IMR-90 (cell line): ENCODE measurements at regions not wholly inside any gene's neighbourhood (a gene's known extent, or its start where the extent isn't known, plus 50 kb on each side); places are given as distances from the start of the nearest gene placed in this dataset.

Experiments used
- ATAC-seq: fragments of 200-7000 bp; cut with Tn5 transposase; 2 replicates; pipeline ENCODE4 v1.9.1; 2020; ENCODE audit warnings: low read depth, mild to moderate bottlenecking, moderate library complexity
- BruUV-seq: library from RNA; stranded (reverse); fragments of 400-500 nt; replicated peaks from 2 replicates; lab custom pipeline; 2021; lab: Mats Ljungman, UMichigan
- CTCF ChIA-PET: fragments of 300-600 bp; formaldehyde crosslinking; extraction: SDS; loops from one replicate; lab custom pipeline; 2021; ENCODE audit warnings: antibody characterized with exemption; lab: Yijun Ruan, JAX
- POLR2A ChIA-PET: fragments of 300-600 bp; sonication (Branson Sonifier 250); formaldehyde crosslinking; loops from one replicate; lab custom pipeline; 2022; ENCODE audit warnings: antibody characterized with exemption; ENCODE audit not compliant: unreplicated experiment; lab: Charles Lee
- DNase-seq: peaks from one replicate; pipeline ENCODE4 v3.0.0; 2013
- H2AFZ ChIP-seq: replicated peaks from 2 replicates; pipeline ENCODE3; 2013; ENCODE audit warnings: low read length, mild to moderate bottlenecking; ENCODE audit not compliant: poor library complexity
- H2AK5ac ChIP-seq: 2 replicates; pipeline ENCODE4 v1.6.1; 2013; ENCODE audit warnings: low read depth, low read length, inconsistent platforms
- H2AK9ac ChIP-seq: replicated peaks from 2 replicates; pipeline ENCODE3; 2013; ENCODE audit warnings: mild to moderate bottlenecking, low read depth, low read length, moderate library complexity; ENCODE audit not compliant: poor library complexity
- H2BK120ac ChIP-seq: 2 replicates; pipeline ENCODE4 v1.6.1; 2013; ENCODE audit warnings: low read depth, low read length, inconsistent platforms
- H2BK15ac ChIP-seq: 3 replicates; pipeline ENCODE4 v1.6.1; 2013; ENCODE audit warnings: low read depth, low read length, inconsistent platforms
- H2BK20ac ChIP-seq: 2 replicates; pipeline ENCODE4 v1.6.1; 2013; ENCODE audit warnings: low read depth, mild to moderate bottlenecking, inconsistent platforms, low read length, moderate library complexity
- H2BK5ac ChIP-seq: 2 replicates; pipeline ENCODE4 v1.6.1; 2013; ENCODE audit warnings: mild to moderate bottlenecking, low read depth, low read length, inconsistent platforms; ENCODE audit not compliant: poor library complexity, severe bottlenecking
- H3K14ac ChIP-seq: replicated peaks from 2 replicates; pipeline ENCODE4 v1.6.1; 2013; ENCODE audit warnings: low read depth, low read length, inconsistent platforms
- H3K18ac ChIP-seq: 2 replicates; pipeline ENCODE4 v1.6.1; 2013; ENCODE audit warnings: low read depth, low read length, control low read depth
- H3K23ac ChIP-seq: 2 replicates; pipeline ENCODE4 v1.6.1; 2013; ENCODE audit warnings: low read depth, low read length, inconsistent platforms
- H3K27ac ChIP-seq: 2 replicates; pipeline ENCODE4 v1.5.1; 2013; ENCODE audit warnings: mild to moderate bottlenecking, control low read depth, low read length; ENCODE audit not compliant: insufficient read depth
- H3K27me3 ChIP-seq: 2 replicates; pipeline ENCODE4 v1.6.1; 2013; ENCODE audit warnings: low read length; ENCODE audit not compliant: control insufficient read depth, insufficient read depth
- H3K36me3 ChIP-seq: 2 replicates; pipeline ENCODE4 v1.6.1; 2013; ENCODE audit warnings: low read length, mixed read lengths; ENCODE audit not compliant: control insufficient read depth, insufficient read depth
- H3K4ac ChIP-seq: 2 replicates; pipeline ENCODE4 v1.6.1; 2013; ENCODE audit warnings: low read depth, low read length, inconsistent platforms
- H3K4me1 ChIP-seq: 2 replicates; pipeline ENCODE4 v1.6.1; 2013; ENCODE audit warnings: low read length, mixed read lengths; ENCODE audit not compliant: control insufficient read depth, insufficient read depth
- H3K4me2 ChIP-seq: 2 replicates; pipeline ENCODE4 v1.6.1; 2013; ENCODE audit warnings: low read depth, mild to moderate bottlenecking, control low read depth, low read length, moderate library complexity
- H3K4me3 ChIP-seq: 2 replicates; pipeline ENCODE4 v1.5.1; 2013; ENCODE audit warnings: low read depth, mild to moderate bottlenecking, control low read depth, low read length, moderate library complexity; ENCODE audit not compliant: insufficient read depth
- H3K56ac ChIP-seq: 2 replicates; pipeline ENCODE4 v1.6.1; 2013; ENCODE audit warnings: low read length, inconsistent platforms; ENCODE audit not compliant: insufficient read depth; ENCODE audit errors: extremely low read depth
- H3K79me1 ChIP-seq, 2 experiments: 2 replicates each; pipeline ENCODE4 v1.6.1; 2013; ENCODE audit warnings: low read length in 2 of 2, inconsistent platforms in 1 of 2, low read depth in 1 of 2
- H3K9ac ChIP-seq: 2 replicates; pipeline ENCODE4 v1.6.1; 2013; ENCODE audit warnings: low read depth, low read length, control low read depth
- H3K9me1 ChIP-seq: 2 replicates; pipeline ENCODE4 v1.6.1; 2013; ENCODE audit warnings: low read length, inconsistent platforms; ENCODE audit not compliant: insufficient read depth
- H3K9me3 ChIP-seq: 2 replicates; pipeline ENCODE4 v1.6.1; 2013; ENCODE audit warnings: low read length; ENCODE audit not compliant: control insufficient read depth, insufficient read depth
- H4K20me1 ChIP-seq: 2 replicates; pipeline ENCODE4 v1.6.1; 2013; ENCODE audit warnings: low read length, inconsistent platforms; ENCODE audit not compliant: insufficient read depth
- H4K5ac ChIP-seq: 2 replicates; pipeline ENCODE4 v1.6.1; 2013; ENCODE audit warnings: mild to moderate bottlenecking, low read depth, low read length, control low read depth
- H4K8ac ChIP-seq, 2 experiments: 2 replicates each; pipeline ENCODE4 v1.6.1; 2013; ENCODE audit warnings: low read depth in 2 of 2, low read length in 2 of 2, control low read depth in 1 of 2, inconsistent platforms in 1 of 2
- H4K91ac ChIP-seq: 2 replicates; pipeline ENCODE4 v1.6.1; 2013; ENCODE audit warnings: low read depth, low read length, inconsistent platforms; ENCODE audit not compliant: insufficient read depth
- BHLHE40 ChIP-seq: fragments of 150-350 bp; IDR thresholded peaks from 2 replicates; pipeline ENCODE4 v1.6.1; 2016; ENCODE audit warnings: mild to moderate bottlenecking, low read depth, low read length
- CEBPB ChIP-seq: IDR thresholded peaks from 2 replicates; pipeline ENCODE4 v1.6.1; 2012; ENCODE audit warnings: low read depth, low read length, improper control_type of control experiment
- CHD1 ChIP-seq: IDR thresholded peaks from 2 replicates; pipeline ENCODE4 v1.6.1; 2012; ENCODE audit warnings: low read depth, low read length, improper control_type of control experiment
- CTCF ChIP-seq: conservative IDR thresholded peaks from 2 replicates; pipeline ENCODE4 v1.5.1; 2012; ENCODE audit warnings: mild to moderate bottlenecking, low read depth, low read length, improper control_type of control experiment
- FOS ChIP-seq: fragments of 150-350 bp; IDR thresholded peaks from 2 replicates; pipeline ENCODE4 v1.6.1; 2016; ENCODE audit warnings: low read depth, low read length
- MXI1 ChIP-seq: IDR thresholded peaks from 2 replicates; pipeline ENCODE4 v1.6.1; 2012; ENCODE audit warnings: low read depth, mild to moderate bottlenecking, low read length, moderate library complexity, borderline replicate concordance
- NFE2L2 ChIP-seq: fragments of 150-350 bp; IDR thresholded peaks from 2 replicates; pipeline ENCODE4 v1.6.1; 2016; ENCODE audit warnings: low read depth, mild to moderate bottlenecking, low read length
- POLR2A ChIP-seq: IDR thresholded peaks from 2 replicates; pipeline ENCODE4 v1.6.1; 2012; ENCODE audit warnings: mild to moderate bottlenecking, low read depth, low read length
- RAD21 ChIP-seq: IDR thresholded peaks from 2 replicates; pipeline ENCODE4 v1.6.1; 2012; ENCODE audit warnings: low read length, improper control_type of control experiment
- RCOR1 ChIP-seq: IDR thresholded peaks from 2 replicates; pipeline ENCODE4 v1.6.1; 2012; ENCODE audit warnings: mild to moderate bottlenecking, low read length, improper control_type of control experiment; ENCODE audit not compliant: insufficient replicate concordance
- RFX5 ChIP-seq: IDR thresholded peaks from 2 replicates; pipeline ENCODE4 v1.8.0; 2012; ENCODE audit warnings: low read depth, mild to moderate bottlenecking, low read length, moderate library complexity
- SMC3 ChIP-seq: fragments of 150-350 bp; IDR thresholded peaks from 2 replicates; pipeline ENCODE4 v1.6.1; 2016; ENCODE audit warnings: low read depth, mild to moderate bottlenecking, antibody characterized with exemption, low read length, moderate library complexity
- WGBS, 2 experiments: methylation state at CpG; one replicate each; pipeline versions ENCODE4 v1.1.5 to v1.1.7; 2013; ENCODE audit warnings: missing lambda C conversion rate in 2 of 2; ENCODE audit not compliant: insufficient read length in 1 of 2; ENCODE audit errors: extremely low coverage in 2 of 2; 5-methylcytosine and 5-hydroxymethylcytosine counted together
- dilution Hi-C: fragments of 300-500 bp; cut with HindIII; formaldehyde crosslinking; loops from one replicate; pipeline ENCODE4 v1.14.3; 2018; ENCODE audit warnings: low sequenced_read_pairs; ENCODE audit not compliant: unreplicated experiment
- in situ Hi-C: fragments of 300-500 bp; cut with MboI; formaldehyde crosslinking; loops from 3 replicates; pipeline ENCODE4 v1.14.3; 2019; ENCODE audit warnings: low sequenced_read_pairs, inconsistent platforms, mixed read lengths
- intact Hi-C: fragments of 100-400 bp; cut with micrococcal nuclease; formaldehyde crosslinking; loops from 2 replicates; pipeline ENCODE4 v1.10.0; 2022

GRCh38 chr5:39587675-39588074 lies 162.9 kb upstream of the DAB2 start:
- CTCF ChIA-PET, result interaction anchor here (0.6 kb wide), 1 partner anchor 1846 kb away, joined by 3 read pairs; no protein-coding TSS in a partner anchor
- no peak overlapping the region for H2BK15ac ChIP-seq
- H3K4me3 ChIP-seq, result no peak overlapping the region
- no peaks in the 10 kb centered on the region for H4K20me1 ChIP-seq
- peaks cover 24% of the 10 kb centered on the region for H3K27me3 ChIP-seq
- H3K4me1 ChIP-seq, result no peaks in the 10 kb centered on the region
- no peak overlapping the region for H2BK5ac ChIP-seq
- TF ChIP-seq MXI1, result no peak
- TF ChIP-seq SMC3, result no peak
- TF ChIP-seq CTCF, result no peak
- no peak for TF ChIP-seq FOS
- TF ChIP-seq RCOR1, result no peak
- no peak for TF ChIP-seq BHLHE40
- TF ChIP-seq NFE2L2, result no peak
- no peak for TF ChIP-seq RAD21
- TF ChIP-seq RFX5, result no peak
- TF ChIP-seq POLR2A, result no peak
- TF ChIP-seq CEBPB, result no peak
- no peak for TF ChIP-seq CHD1
- H4K5ac ChIP-seq, result no peak overlapping the region
- no peak overlapping the region for H3K9ac ChIP-seq
- in situ Hi-C loops (loop anchor here (10.0 kb wide), 3 partner anchors 107 to 1287 kb away; no protein-coding TSS in a partner anchor), intact Hi-C loops (loop anchor here (10.0 kb wide), 1 partner anchor 357 kb away; no protein-coding TSS in a partner anchor), dilution Hi-C loops (no loop called here)
- H3K4me2 ChIP-seq, result no peak overlapping the region
- POLR2A ChIA-PET, result no interaction called here
- H2AK5ac ChIP-seq, result no peak overlapping the region
- no peak for DNase-seq
- no peak overlapping the region for H3K56ac ChIP-seq
- H4K8ac ChIP-seq, result no peak overlapping the region
- no peak overlapping the region for H4K91ac ChIP-seq
- no peak overlapping the region for H3K14ac ChIP-seq
- H3K79me1 ChIP-seq, result no peaks in the 10 kb centered on the region
- BruUV-seq, result no TSS peak
- H3K18ac ChIP-seq, result no peak overlapping the region
- H3K27ac ChIP-seq, result no peak overlapping the region
- no peak for ATAC-seq
- H3K23ac ChIP-seq, result no peak overlapping the region
- no peaks in the 10 kb centered on the region for H3K36me3 ChIP-seq
- H2BK20ac ChIP-seq, result no peak overlapping the region
- H2AFZ ChIP-seq, result no peak overlapping the region
- H2BK120ac ChIP-seq, result no peak overlapping the region
- H3K9me1 ChIP-seq, result no peaks in the 10 kb centered on the region
- no CpG with 5 or more reads among the region's 2 CpGs for WGBS, 2 experiments
- no peak overlapping the region for H2AK9ac ChIP-seq
- no peaks in the 10 kb centered on the region for H3K9me3 ChIP-seq
- H3K4ac ChIP-seq, result no peak overlapping the region
